ENCODE measurements at regions not wholly inside any gene's neighbourhood (a gene's known extent, or its start where the extent isn't known, plus 50 kb on each side); places are given as distances from the start of the nearest gene placed in this dataset.

DNA sequence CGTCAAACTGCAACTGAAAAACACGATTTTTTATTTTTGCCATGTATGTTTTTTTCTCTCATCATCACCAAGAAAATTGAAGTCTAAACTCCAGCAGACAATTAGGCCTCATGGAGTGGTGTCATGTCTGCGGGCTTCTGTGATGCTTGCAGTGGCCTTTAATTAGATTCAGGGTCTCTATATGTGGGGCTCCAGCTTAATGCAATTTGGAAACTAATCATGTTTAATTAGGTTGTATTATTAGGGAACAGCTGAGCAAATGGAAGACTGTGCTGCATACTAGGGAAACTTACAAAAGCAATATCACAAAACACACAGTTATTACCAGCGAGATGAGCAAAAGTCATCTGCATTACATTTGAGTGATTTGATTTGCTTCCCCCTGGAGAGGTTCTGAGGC is 132.9 kb upstream of the PMEPA1 start:
- Histone ChIP-seq H3K79me2 (ENCODE audit: control insufficient read depth, insufficient read depth, low read length) (no peaks in the 10 kb centered on the region), H2AFZ (ENCODE audit: control insufficient read depth, low read length) (no peak overlapping the region), H3K4me1 (ENCODE audit: control insufficient read depth, extremely low read depth, insufficient read depth, low read length) (no peaks in the 10 kb centered on the region), H3K9ac (ENCODE audit: control insufficient read depth, extremely low read depth, insufficient read depth, low read length) (no peak overlapping the region), H3K9me3 (ENCODE audit: control insufficient read depth, low read depth, low read length) (no peaks in the 10 kb centered on the region), H4K20me1 (ENCODE audit: control insufficient read depth, extremely low read depth, insufficient read depth, low read length) (no peaks in the 10 kb centered on the region), H3K36me3 (ENCODE audit: control insufficient read depth in 2 of 2, extremely low read depth in 1 of 2, insufficient read depth in 2 of 2, low read length in 2 of 2) (no peaks in the 10 kb centered on the region), H3K4me2 (ENCODE audit: control insufficient read depth, extremely low read depth, insufficient read depth, low read depth, low read length) (no peak overlapping the region), H3K27me3 (ENCODE audit: control insufficient read depth, extremely low read depth, insufficient read depth, low read length) (peaks cover 47% of the 10 kb centered on the region), H3K4me3 (ENCODE audit: control insufficient read depth in 2 of 3, extremely low read depth in 1 of 3, insufficient read depth in 2 of 3, low read depth in 1 of 3, low read length in 3 of 3) (no peak overlapping the region), H3K27ac (ENCODE audit: control insufficient read depth, insufficient read depth, low read length) (no peak overlapping the region), H3K9me1 (ENCODE audit: control insufficient read depth, extremely low read depth, insufficient read depth, low read length) (no peaks in the 10 kb centered on the region)
- FAIRE-seq (no peak), DNase-seq (ENCODE audit: low read depth, low spot score) (no peak)
- dilution Hi-C loops (cut with MboI; ENCODE audit: extremely low pct_ligation_motif_present, low sequenced_read_pairs): no loop called here
- TF ChIP-seq EZH2 (IDR thresholded peaks at IDR 0.05; ENCODE audit: low read length): no peak
- TF ChIP-seq, protein P1, sequence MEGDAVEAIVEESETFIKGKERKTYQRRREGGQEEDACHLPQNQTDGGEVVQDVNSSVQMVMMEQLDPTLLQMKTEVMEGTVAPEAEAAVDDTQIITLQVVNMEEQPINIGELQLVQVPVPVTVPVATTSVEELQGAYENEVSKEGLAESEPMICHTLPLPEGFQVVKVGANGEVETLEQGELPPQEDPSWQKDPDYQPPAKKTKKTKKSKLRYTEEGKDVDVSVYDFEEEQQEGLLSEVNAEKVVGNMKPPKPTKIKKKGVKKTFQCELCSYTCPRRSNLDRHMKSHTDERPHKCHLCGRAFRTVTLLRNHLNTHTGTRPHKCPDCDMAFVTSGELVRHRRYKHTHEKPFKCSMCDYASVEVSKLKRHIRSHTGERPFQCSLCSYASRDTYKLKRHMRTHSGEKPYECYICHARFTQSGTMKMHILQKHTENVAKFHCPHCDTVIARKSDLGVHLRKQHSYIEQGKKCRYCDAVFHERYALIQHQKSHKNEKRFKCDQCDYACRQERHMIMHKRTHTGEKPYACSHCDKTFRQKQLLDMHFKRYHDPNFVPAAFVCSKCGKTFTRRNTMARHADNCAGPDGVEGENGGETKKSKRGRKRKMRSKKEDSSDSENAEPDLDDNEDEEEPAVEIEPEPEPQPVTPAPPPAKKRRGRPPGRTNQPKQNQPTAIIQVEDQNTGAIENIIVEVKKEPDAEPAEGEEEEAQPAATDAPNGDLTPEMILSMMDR (optimal IDR thresholded peaks at IDR 0.05 in 1 of 3, IDR thresholded peaks at IDR 0.05 in 1 of 3, conservative IDR thresholded peaks at IDR 0.05 in 1 of 3; ENCODE audit: extremely low read depth in 1 of 3, insufficient read depth in 2 of 3, low read length in 3 of 3): no peak

DNA sequence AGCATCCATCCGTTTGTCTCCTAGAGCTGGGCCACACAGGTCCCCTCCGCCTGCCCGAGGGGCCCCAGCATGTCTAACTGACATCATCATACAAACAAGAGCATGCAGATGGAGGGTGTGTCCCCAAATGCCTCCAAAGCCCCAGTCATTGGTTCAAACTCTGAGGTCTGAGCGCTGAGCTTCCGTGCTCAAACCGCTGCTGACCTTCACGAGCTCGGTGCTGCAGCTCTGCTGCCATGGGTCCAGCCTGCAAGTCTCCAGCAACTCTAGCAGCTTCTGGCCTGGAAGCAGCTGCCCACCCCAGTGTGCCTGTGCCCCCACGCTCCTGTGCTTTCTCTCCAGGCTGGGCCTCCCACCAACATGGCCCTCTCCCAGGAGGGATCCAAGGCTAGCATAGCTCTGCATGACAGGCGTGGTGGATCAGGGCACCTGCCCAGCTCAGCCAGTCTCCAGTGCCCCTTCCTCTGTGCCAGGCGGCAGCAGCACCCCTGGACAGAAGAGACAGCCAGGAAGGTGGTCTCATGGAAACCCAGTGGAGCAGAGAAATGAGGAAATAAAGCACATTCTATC is 131.6 kb upstream of the PMEPA1 start:
- Histone ChIP-seq H3K9me1 (ENCODE audit: control insufficient read depth, extremely low read depth, insufficient read depth, low read length) (no peaks in the 10 kb centered on the region), H3K4me1 (ENCODE audit: control insufficient read depth, extremely low read depth, insufficient read depth, low read length) (no peaks in the 10 kb centered on the region), H3K9me3 (ENCODE audit: control insufficient read depth, low read depth, low read length) (no peaks in the 10 kb centered on the region), H3K4me2 (ENCODE audit: control insufficient read depth, extremely low read depth, insufficient read depth, low read depth, low read length) (no peak overlapping the region), H3K27me3 (ENCODE audit: control insufficient read depth, extremely low read depth, insufficient read depth, low read length) (peaks cover 45% of the 10 kb centered on the region), H3K36me3 (ENCODE audit: control insufficient read depth in 2 of 2, extremely low read depth in 1 of 2, insufficient read depth in 2 of 2, low read length in 2 of 2) (no peaks in the 10 kb centered on the region), H3K27ac (ENCODE audit: control insufficient read depth, insufficient read depth, low read length) (no peak overlapping the region), H3K4me3 (ENCODE audit: control insufficient read depth in 2 of 3, extremely low read depth in 1 of 3, insufficient read depth in 2 of 3, low read depth in 1 of 3, low read length in 3 of 3) (no peak overlapping the region), H4K20me1 (ENCODE audit: control insufficient read depth, extremely low read depth, insufficient read depth, low read length) (no peaks in the 10 kb centered on the region), H3K9ac (ENCODE audit: control insufficient read depth, extremely low read depth, insufficient read depth, low read length) (no peak overlapping the region), H2AFZ (ENCODE audit: control insufficient read depth, low read length) (no peak overlapping the region), H3K79me2 (ENCODE audit: control insufficient read depth, insufficient read depth, low read length) (no peaks in the 10 kb centered on the region)
- TF ChIP-seq EZH2 (IDR thresholded peaks at IDR 0.05; ENCODE audit: low read length): no peak
- TF ChIP-seq, protein P1 (optimal IDR thresholded peaks at IDR 0.05 in 1 of 3, IDR thresholded peaks at IDR 0.05 in 1 of 3, conservative IDR thresholded peaks at IDR 0.05 in 1 of 3; ENCODE audit: extremely low read depth in 1 of 3, insufficient read depth in 2 of 3, low read length in 3 of 3): no peak
- DNase-seq (ENCODE audit: low read depth, low spot score): no peak
- dilution Hi-C loops (cut with MboI; ENCODE audit: extremely low pct_ligation_motif_present, low sequenced_read_pairs): no loop called here
- no peak for FAIRE-seq
